ENCODE measurements at regions not wholly inside any gene's neighbourhood (a gene's known extent, or its start where the extent isn't known, plus 50 kb on each side); places are given as distances from the start of the nearest gene placed in this dataset.
"Not testable (repeated sequence)": the region's sequence is repeated elsewhere in the genome, so short reads cannot be mapped to it uniquely, and the experiment has no call there.

- intact Hi-C loops (cut with DNase I; ENCODE audit: low total_unique reads): no loop called here
- DNase-seq (ENCODE audit: low spot score in 2 of 2): no peak
- WGBS, 2 donors: 85% methylated on average over 12 of the region's 12 CpGs
Observed at GRCh38 chr1:22210176-22210575, 67.3 kb upstream of the WNT4 start.

DNA sequence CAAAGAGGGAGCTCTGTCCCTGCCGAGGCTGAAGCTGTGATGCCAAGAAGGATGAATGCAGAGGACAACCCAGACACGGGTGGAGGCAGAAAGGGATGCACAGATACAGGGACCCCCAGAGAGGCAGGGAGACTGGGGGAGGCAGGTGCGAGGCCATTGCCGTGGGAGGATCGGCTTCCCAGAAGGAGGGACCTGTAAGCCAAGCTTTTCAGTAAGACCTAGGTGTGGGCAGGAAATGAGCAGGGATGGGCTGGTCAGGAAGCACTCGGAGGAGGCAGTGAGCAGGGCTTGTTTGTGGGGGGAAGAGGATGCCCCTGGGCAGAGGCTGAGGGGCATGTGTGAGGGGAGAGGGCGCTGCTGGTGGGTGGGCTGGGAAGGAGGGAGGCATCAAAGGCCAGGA lies 67.7 kb upstream of the WNT4 start:
- WGBS, 2 donors: 59 to 66% methylated on average over 7 of the region's 7 CpGs
- no peak overlapping the region for H3K4me3 ChIP-seq (ENCODE audit: low read depth, poor library complexity, severe bottlenecking)
- no peak for DNase-seq (ENCODE audit: low spot score in 2 of 2)
- TF ChIP-seq POLR2A (IDR thresholded peaks at IDR 0.05) (no peak), CTCF (IDR thresholded peaks at IDR 0.05) (no peak)
- intact Hi-C loops (cut with DNase I; ENCODE audit: low total_unique reads): no loop called here

More at GRCh38 chr1:22210176-22210575, 67.3 kb upstream of the WNT4 start:
- TF ChIP-seq POLR2A (IDR thresholded peaks at IDR 0.05) (no peak), CTCF (IDR thresholded peaks at IDR 0.05) (no peak)
- H3K4me3 ChIP-seq (ENCODE audit: low read depth, poor library complexity, severe bottlenecking): no peak overlapping the region

DNA sequence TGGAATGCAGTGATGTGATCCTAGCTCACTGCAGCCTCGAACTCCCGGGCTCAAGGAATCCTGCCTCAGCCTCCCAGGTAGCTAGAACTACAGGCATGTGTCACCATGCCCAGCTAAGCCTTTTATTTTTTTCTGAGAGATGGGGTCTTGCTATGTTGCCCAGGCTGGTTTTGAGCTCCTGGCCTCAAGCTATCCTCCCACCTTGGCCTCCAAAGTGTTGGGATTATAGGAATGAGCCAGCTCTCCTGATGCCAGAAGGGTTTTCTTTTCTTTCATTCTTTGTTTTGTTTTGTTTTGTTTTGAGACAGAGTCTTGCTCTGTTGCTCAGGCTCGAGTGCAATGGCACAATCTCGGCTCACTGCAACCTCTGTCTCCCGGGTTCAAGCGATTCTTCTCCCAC lies 68.6 kb upstream of the WNT4 start:
- WGBS, 2 donors: 90 to 96% methylated on average over 6 of the region's 6 CpGs

DNA sequence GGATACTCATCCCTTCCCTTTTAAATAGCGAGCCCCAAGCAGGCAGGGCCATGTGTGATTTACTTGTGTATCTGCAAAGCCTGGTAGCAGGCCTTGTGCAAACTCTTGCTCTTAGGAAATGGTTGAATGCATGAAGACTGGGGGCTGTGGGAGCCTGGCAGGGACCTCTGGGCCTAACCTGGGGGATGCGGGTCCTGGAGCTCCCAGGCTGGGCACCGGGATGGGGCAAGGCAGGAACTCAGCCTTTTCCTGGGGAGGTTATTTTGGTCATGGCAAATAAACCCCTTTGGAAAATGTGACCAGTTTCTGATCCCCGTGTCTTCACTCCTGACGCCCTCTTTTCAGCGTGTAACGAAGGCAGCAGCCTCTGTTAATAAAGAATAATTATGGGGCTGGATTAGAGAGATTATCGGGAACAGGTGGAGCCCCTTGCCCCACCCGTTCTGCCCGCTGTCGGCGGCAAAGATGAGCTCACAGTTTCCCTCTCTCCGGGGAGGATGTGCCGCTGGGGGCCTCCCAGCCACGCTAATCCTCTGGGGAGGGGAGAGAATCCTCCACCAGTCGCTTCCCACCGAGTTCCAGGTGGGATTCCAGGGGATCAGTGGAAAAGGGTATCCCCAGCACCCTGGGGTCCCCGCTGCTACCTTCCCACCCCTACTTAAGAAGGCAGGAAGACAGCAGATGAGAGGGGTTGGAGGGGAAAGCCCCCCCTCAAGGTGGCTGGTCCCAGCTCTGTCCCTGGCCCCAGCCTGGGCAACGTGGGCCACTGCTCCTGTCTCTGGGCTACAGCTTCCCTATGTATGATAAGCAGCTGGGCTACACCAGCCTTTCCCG lies 69.7 kb upstream of the WNT4 start:
- no peak overlapping the region for H3K4me3 ChIP-seq (ENCODE audit: low read depth, poor library complexity, severe bottlenecking)
- 62 to 68% methylated on average over 20 of the region's 20 CpGs for WGBS, 2 donors
- DNase-seq (ENCODE audit: low spot score in 2 of 2): no peak
- intact Hi-C loops (cut with DNase I; ENCODE audit: low total_unique reads): no loop called here
- TF ChIP-seq CTCF (IDR thresholded peaks at IDR 0.05) (no peak), POLR2A (IDR thresholded peaks at IDR 0.05) (no peak)

More for the DNA sequence above, 68.6 kb upstream of the WNT4 start:
- H3K4me3 ChIP-seq (ENCODE audit: low read depth, poor library complexity, severe bottlenecking); intact Hi-C loops (cut with DNase I; ENCODE audit: low total_unique reads); DNase-seq (ENCODE audit: low spot score in 2 of 2): not testable (repeated sequence)

DNA sequence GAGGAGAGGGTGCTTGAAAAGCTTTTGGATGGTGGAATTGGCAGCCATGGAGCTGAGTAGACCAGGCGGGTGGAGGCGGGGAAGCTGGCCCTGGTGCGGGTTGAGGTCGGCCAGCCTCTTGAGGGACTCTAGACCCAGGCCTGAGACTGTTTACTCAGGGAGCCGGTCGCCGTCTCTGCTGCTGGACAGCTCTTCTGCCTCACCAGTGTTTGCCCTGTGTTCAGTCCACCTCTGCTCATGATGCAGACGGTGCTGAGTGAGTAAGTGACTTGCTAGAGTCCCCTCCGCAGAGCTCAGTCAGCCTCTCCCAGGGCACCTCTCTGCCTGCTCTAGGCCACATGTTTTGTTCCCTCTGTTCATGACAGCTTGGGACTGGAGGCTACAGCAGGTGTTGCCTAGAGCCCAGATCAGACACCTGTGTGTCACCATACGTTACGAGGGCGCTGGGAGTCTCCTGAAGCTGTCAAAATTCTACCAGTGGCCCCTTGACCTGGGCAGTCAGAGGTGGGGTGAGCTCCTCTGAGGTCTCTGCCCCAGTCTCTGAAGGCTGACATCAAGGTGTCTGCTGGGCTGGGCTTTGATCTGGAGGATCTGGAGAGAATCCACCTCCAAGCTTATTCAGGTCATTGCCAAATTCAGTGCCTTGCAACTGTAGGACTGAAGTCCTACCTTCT lies 73.5 kb upstream of the WNT4 start:
- no peak for DNase-seq (ENCODE audit: low spot score in 2 of 2)
- no peak overlapping the region for H3K4me3 ChIP-seq (ENCODE audit: low read depth, poor library complexity, severe bottlenecking)
- TF ChIP-seq POLR2A (IDR thresholded peaks at IDR 0.05) (no peak), CTCF (IDR thresholded peaks at IDR 0.05) (no peak)
- 57 to 68% methylated on average over 12 of the region's 12 CpGs for WGBS, 2 donors
- intact Hi-C loops (cut with DNase I; ENCODE audit: low total_unique reads): no loop called here

DNA sequence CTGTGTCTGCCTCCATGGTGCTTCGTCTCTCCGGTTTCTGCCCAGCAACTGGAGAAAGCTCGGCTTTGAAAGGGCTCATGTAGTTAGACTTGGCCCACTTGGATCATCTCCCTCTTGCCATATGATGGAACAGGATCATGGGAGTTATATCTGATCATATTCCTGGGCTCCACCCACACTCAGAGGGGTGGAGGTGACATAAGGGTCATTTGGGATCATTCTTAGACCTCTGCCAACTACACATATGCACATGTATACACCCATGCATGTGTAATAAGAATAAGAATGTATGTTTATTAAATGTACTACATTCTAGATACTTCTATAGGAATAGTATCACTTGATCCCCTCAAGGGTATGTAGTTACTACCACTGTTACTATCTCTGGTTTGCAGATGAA lies 74.1 kb upstream of the WNT4 start:
- H3K4me3 ChIP-seq (ENCODE audit: low read depth, poor library complexity, severe bottlenecking): no peak overlapping the region
- no peak for DNase-seq (ENCODE audit: low spot score in 2 of 2)
- WGBS, 2 donors: 70 to 80% methylated on average over 3 of the region's 3 CpGs
- intact Hi-C loops (cut with DNase I; ENCODE audit: low total_unique reads): no loop called here
- TF ChIP-seq CTCF (IDR thresholded peaks at IDR 0.05) (no peak), POLR2A (IDR thresholded peaks at IDR 0.05) (no peak)
